ENCODE measurements at regions not wholly inside any gene's neighbourhood (a gene's known extent, or its start where the extent isn't known, plus 50 kb on each side); places are given as distances from the start of the nearest gene placed in this dataset.

- no peak for TF ChIP-seq CTCF (IDR thresholded peaks at IDR 0.05; ENCODE audit: low read depth, low read length, missing control alignments)
- no peak for DNase-seq (ENCODE audit: extremely low read depth, low read depth)
- no peak overlapping the region for H3K4me3 ChIP-seq (replicated peaks; ENCODE audit: low read depth, low read length)
Measured at GRCh38 chr5:87746891-87747377, 334.2 kb upstream of the CCNH start.

GRCh38 chr5:87746341-87746740, 333.6 kb upstream of the CCNH start:
- no peak overlapping the region for H3K4me3 ChIP-seq (replicated peaks; ENCODE audit: low read depth, low read length)
- no peak for DNase-seq (ENCODE audit: extremely low read depth, low read depth)
- TF ChIP-seq CTCF (IDR thresholded peaks at IDR 0.05; ENCODE audit: low read depth, low read length, missing control alignments): no peak

GRCh38 chr5:87741881-87742280, 329.2 kb upstream of the CCNH start:
- TF ChIP-seq CTCF (IDR thresholded peaks at IDR 0.05; ENCODE audit: low read depth, low read length, missing control alignments): no peak
- no peak for DNase-seq (ENCODE audit: extremely low read depth, low read depth)
- H3K4me3 ChIP-seq (replicated peaks; ENCODE audit: low read depth, low read length): no peak overlapping the region

GRCh38 chr5:87735923-87736322, 323.2 kb upstream of the CCNH start:
- H3K4me3 ChIP-seq (replicated peaks; ENCODE audit: low read depth, low read length): no peak overlapping the region
- TF ChIP-seq CTCF (IDR thresholded peaks at IDR 0.05; ENCODE audit: low read depth, low read length, missing control alignments): no peak
- no peak for DNase-seq (ENCODE audit: extremely low read depth, low read depth)

- no peak for DNase-seq (ENCODE audit: extremely low read depth, low read depth)
- H3K4me3 ChIP-seq (replicated peaks; ENCODE audit: low read depth, low read length): no peak overlapping the region
- TF ChIP-seq CTCF (IDR thresholded peaks at IDR 0.05; ENCODE audit: low read depth, low read length, missing control alignments): no peak
Measured at GRCh38 chr5:87733897-87734296, 321.2 kb upstream of the CCNH start.

- no peak for TF ChIP-seq CTCF (IDR thresholded peaks at IDR 0.05; ENCODE audit: low read depth, low read length, missing control alignments)
- no peak for DNase-seq (ENCODE audit: extremely low read depth, low read depth)
- no peak overlapping the region for H3K4me3 ChIP-seq (replicated peaks; ENCODE audit: low read depth, low read length)
Measured at GRCh38 chr5:87732875-87733768, 320.4 kb upstream of the CCNH start.

Measured in HFF-Myc (cell line).